ENCODE measurements at regions not wholly inside any gene's neighbourhood (a gene's known extent, or its start where the extent isn't known, plus 50 kb on each side); places are given as distances from the start of the nearest gene placed in this dataset.

DNA sequence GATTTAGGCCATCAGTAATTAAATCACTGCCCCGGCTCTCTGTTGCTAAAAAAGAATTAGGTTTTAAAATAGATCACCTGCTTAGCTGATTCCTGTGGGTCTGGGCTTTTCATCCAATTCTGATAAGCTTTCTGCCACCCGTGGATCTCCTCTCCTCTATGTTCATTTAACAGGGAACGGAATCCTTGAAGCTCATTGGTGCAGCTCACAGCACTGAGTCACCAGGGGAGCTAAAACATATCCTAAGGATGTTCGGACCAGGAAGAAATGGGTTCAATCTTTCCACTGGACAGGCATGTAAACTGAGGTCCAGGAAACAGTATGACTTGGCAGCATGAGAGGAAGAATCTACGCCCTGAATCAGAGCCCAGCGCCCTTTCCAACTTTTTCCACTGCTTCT lies 267.1 kb upstream of the GRIA1 start (continued):
- TF ChIP-seq SRF (IDR thresholded peaks at IDR 0.05; ENCODE audit: low read depth in 2 of 2, low read length in 2 of 2) (no peak), POLR2AphosphoS2 (IDR thresholded peaks at IDR 0.05; ENCODE audit: low read depth, low read length) (no peak), EP300 (IDR thresholded peaks at IDR 0.05; ENCODE audit: borderline replicate concordance in 1 of 2, control insufficient read depth in 1 of 2, low read depth in 2 of 2, low read length in 2 of 2) (no peak), HCFC1 (IDR thresholded peaks at IDR 0.05; ENCODE audit: low read length) (no peak)

DNA sequence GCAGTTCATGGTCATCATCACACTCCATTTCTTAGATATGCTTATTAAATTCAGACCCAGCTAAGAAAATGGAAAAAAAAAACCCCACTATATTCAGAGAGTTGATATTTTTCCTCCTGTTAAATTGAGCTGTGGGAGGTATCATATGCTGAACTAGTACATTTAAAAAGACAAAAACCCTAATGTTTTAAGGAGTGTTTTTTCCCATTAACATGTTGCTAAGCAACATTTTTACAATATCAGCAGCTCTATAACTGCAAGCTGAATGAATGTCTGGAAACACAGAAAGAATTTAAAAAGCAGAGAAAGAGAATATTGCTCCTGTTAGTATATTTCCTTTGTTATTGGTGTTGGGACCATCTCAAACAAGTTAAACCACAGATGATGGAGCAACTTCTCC lies 265.8 kb upstream of the GRIA1 start:
- SMC1A ChIA-PET (ENCODE audit: uncharacterized antibody, unreplicated experiment): interaction anchor here (0.6 kb wide), 1 partner anchor 378 kb away, joined by 3 read pairs; no protein-coding TSS in a partner anchor
- Histone ChIP-seq H3K79me2 (ENCODE audit: control insufficient read depth, insufficient read depth, low read length) (no peaks in the 10 kb centered on the region), H3K36me3 (ENCODE audit: control insufficient read depth in 2 of 2, insufficient read depth in 2 of 2, low read length in 1 of 2) (no peaks in the 10 kb centered on the region), H3K4me1 (ENCODE audit: control insufficient read depth, insufficient read depth, low read length) (no peaks in the 10 kb centered on the region), H3K27ac (ENCODE audit: control insufficient read depth, insufficient read depth) (no peak overlapping the region), H2AFZ (ENCODE audit: control insufficient read depth, low read depth, low read length) (no peak overlapping the region), H3K4me3 (no peak overlapping the region), H3K9ac (ENCODE audit: control insufficient read depth, insufficient read depth, low read length) (no peak overlapping the region), H3K4me2 (ENCODE audit: control insufficient read depth, insufficient read depth) (no peak overlapping the region), H4K20me1 (ENCODE audit: control insufficient read depth, insufficient read depth) (no peaks in the 10 kb centered on the region), H3K27me3 (replicated peaks in 1 of 2; ENCODE audit: control insufficient read depth in 2 of 2, insufficient read depth in 2 of 2, low read length in 1 of 2) (no peaks in the 10 kb centered on the region), H3K9me3 (replicated peaks; ENCODE audit: control insufficient read depth, insufficient read depth, low read length) (no peaks in the 10 kb centered on the region)
- DNase-seq (ENCODE audit: low read depth, low spot score): no peak
- no peak for ATAC-seq
- BruUV-seq (replicated peaks): no TSS peak
- intact Hi-C loops (cut with micrococcal nuclease; ENCODE audit: unreplicated experiment) (no loop called here), in situ Hi-C loops (cut with MboI) (no loop called here)
- POLR2A ChIA-PET: no interaction called here
- no peak for FAIRE-seq
- RAD21 ChIA-PET (ENCODE audit: unreplicated experiment): interaction anchor here (1.5 kb wide), 1 partner anchor 13 kb away, joined by 3 read pairs; no protein-coding TSS in a partner anchor
- CTCF ChIA-PET: interaction anchor here (0.8 kb wide), 1 partner anchor 16 kb away, joined by 3 read pairs; no protein-coding TSS in a partner anchor
- TF ChIP-seq CBX5 (IDR thresholded peaks at IDR 0.05; ENCODE audit: low read depth) (no peak), SP1 (IDR thresholded peaks at IDR 0.05; ENCODE audit: low read depth, low read length) (no peak), NR2C1 (IDR thresholded peaks at IDR 0.05) (no peak), CHD1 (IDR thresholded peaks at IDR 0.05; ENCODE audit: low read depth, low read length) (no peak), IKZF1 (conservative IDR thresholded peaks at IDR 0.05) (no peak), RELA (IDR thresholded peaks at IDR 0.05; ENCODE audit: borderline replicate concordance, partially characterized antibody) (no peak), BCL11A (IDR thresholded peaks at IDR 0.05; ENCODE audit: low read depth, low read length) (no peak), EZH2 (IDR thresholded peaks at IDR 0.05; ENCODE audit: borderline replicate concordance, control insufficient read depth, low read depth, low read length) (no peak), EED (IDR thresholded peaks at IDR 0.05; ENCODE audit: low read depth) (no peak)
- TF ChIP-seq, protein P1, sequence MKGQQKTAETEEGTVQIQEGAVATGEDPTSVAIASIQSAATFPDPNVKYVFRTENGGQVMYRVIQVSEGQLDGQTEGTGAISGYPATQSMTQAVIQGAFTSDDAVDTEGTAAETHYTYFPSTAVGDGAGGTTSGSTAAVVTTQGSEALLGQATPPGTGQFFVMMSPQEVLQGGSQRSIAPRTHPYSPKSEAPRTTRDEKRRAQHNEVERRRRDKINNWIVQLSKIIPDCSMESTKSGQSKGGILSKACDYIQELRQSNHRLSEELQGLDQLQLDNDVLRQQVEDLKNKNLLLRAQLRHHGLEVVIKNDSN (IDR thresholded peaks at IDR 0.05; ENCODE audit: borderline replicate concordance, extremely low read length, insufficient read depth, low read depth, low read length): no peak
- TF ChIP-seq, protein P2, sequence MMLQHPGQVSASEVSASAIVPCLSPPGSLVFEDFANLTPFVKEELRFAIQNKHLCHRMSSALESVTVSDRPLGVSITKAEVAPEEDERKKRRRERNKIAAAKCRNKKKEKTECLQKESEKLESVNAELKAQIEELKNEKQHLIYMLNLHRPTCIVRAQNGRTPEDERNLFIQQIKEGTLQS (IDR thresholded peaks at IDR 0.05; ENCODE audit: borderline replicate concordance, extremely low read depth, low read depth, low read length): no peak
- TF ChIP-seq, protein P3, sequence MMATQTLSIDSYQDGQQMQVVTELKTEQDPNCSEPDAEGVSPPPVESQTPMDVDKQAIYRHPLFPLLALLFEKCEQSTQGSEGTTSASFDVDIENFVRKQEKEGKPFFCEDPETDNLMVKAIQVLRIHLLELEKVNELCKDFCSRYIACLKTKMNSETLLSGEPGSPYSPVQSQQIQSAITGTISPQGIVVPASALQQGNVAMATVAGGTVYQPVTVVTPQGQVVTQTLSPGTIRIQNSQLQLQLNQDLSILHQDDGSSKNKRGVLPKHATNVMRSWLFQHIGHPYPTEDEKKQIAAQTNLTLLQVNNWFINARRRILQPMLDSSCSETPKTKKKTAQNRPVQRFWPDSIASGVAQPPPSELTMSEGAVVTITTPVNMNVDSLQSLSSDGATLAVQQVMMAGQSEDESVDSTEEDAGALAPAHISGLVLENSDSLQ (IDR thresholded peaks at IDR 0.05): no peak
